Liver (tissue), 8 donors: ENCODE measurements at regions not wholly inside any gene's neighbourhood (a gene's known extent, or its start where the extent isn't known, plus 50 kb on each side); places are given as distances from the start of the nearest gene placed in this dataset.

Experiments used
- DNase-seq: peaks from one replicate; pipeline ENCODE4 v3.0.0-alpha.2; 2017; ENCODE audit warnings: low spot score
- H3K27ac ChIP-seq, 2 donors: one replicate each; pipeline ENCODE4 v1.7.0; 2013; ENCODE audit warnings: inconsistent platforms in 2 of 2, low read length in 2 of 2, control low read depth in 1 of 2, low read depth in 1 of 2, mild to moderate bottlenecking in 1 of 2
- H3K27me3 ChIP-seq, 4 donors: one replicate each; pipeline versions ENCODE4 v1.6.1 to v1.7.0; 2013; ENCODE audit warnings: low read length in 3 of 4, inconsistent platforms in 1 of 4, mild to moderate bottlenecking in 1 of 4, moderate library complexity in 1 of 4; ENCODE audit not compliant: control insufficient read depth in 4 of 4, insufficient read depth in 4 of 4
- H3K36me3 ChIP-seq, 4 donors: one replicate each; pipeline versions ENCODE4 v1.6.1 to v1.7.0; 2013; ENCODE audit warnings: low read length in 3 of 4, mild to moderate bottlenecking in 3 of 4, low read depth in 1 of 4, moderate library complexity in 1 of 4; ENCODE audit not compliant: control insufficient read depth in 4 of 4, insufficient read depth in 3 of 4
- H3K4me1 ChIP-seq, 4 donors: one replicate each; pipeline versions ENCODE4 v1.6.1 to v1.7.0; 2013; ENCODE audit warnings: low read length in 3 of 4, mild to moderate bottlenecking in 3 of 4, moderate library complexity in 1 of 4; ENCODE audit not compliant: control insufficient read depth in 4 of 4, insufficient read depth in 4 of 4
- H3K4me3 ChIP-seq, 3 donors: one replicate each; pipeline versions ENCODE4 v1.6.1 to v1.7.0; 2013; ENCODE audit warnings: low read length in 3 of 3, control low read depth in 1 of 3, low read depth in 1 of 3, mild to moderate bottlenecking in 1 of 3
- H3K9ac ChIP-seq, 2 donors: one replicate each; pipeline ENCODE4 v1.7.0; 2013; ENCODE audit warnings: low read length in 2 of 2, mild to moderate bottlenecking in 2 of 2, moderate library complexity in 2 of 2, control low read depth in 1 of 2, low read depth in 1 of 2
- H3K9me3 ChIP-seq, 4 donors: one replicate each; pipeline versions ENCODE4 v1.6.1 to v1.7.0; 2013; ENCODE audit warnings: low read length in 3 of 4; ENCODE audit not compliant: control insufficient read depth in 4 of 4
- ATF3 ChIP-seq: IDR thresholded peaks from 2 replicates; pipeline ENCODE4 v1.6.1; 2016; ENCODE audit warnings: antibody characterized with exemption
- EGR1 ChIP-seq, 2 donors: IDR thresholded peaks; 2 replicates each; pipeline ENCODE4 v1.6.1; 2016 to 2018; ENCODE audit warnings: antibody characterized with exemption in 2 of 2, low read depth in 2 of 2
- FOXA1 ChIP-seq: IDR thresholded peaks from 2 replicates; pipeline ENCODE4 v1.6.1; 2016; ENCODE audit warnings: antibody characterized with exemption
- FOXA2 ChIP-seq: IDR thresholded peaks from 2 replicates; pipeline ENCODE4 v1.6.1; 2016; ENCODE audit warnings: antibody characterized with exemption
- GABPA ChIP-seq, 2 donors: IDR thresholded peaks in 1 of 2; conservative IDR thresholded peaks in 1 of 2; 2 replicates each; pipeline ENCODE4 v1.6.1; 2016; ENCODE audit warnings: antibody characterized with exemption in 2 of 2, mild to moderate bottlenecking in 1 of 2, moderate library complexity in 1 of 2
- HNF4A ChIP-seq, 2 donors: conservative IDR thresholded peaks; 2 replicates each; pipeline ENCODE4 v1.6.1; 2016; ENCODE audit warnings: antibody characterized with exemption in 2 of 2, mild to moderate bottlenecking in 2 of 2
- JUND ChIP-seq, 2 donors: IDR thresholded peaks; 2 replicates each; pipeline ENCODE4 v1.6.1; 2016; ENCODE audit warnings: antibody characterized with exemption in 2 of 2
- NR2F2 ChIP-seq: IDR thresholded peaks from 2 replicates; pipeline ENCODE4 v1.6.1; 2016; ENCODE audit warnings: antibody characterized with exemption
- RAD21 ChIP-seq, 2 donors: IDR thresholded peaks; 2 replicates each; pipeline ENCODE4 v1.6.1; 2016; ENCODE audit warnings: antibody characterized with exemption in 2 of 2, mild to moderate bottlenecking in 2 of 2
- REST ChIP-seq: IDR thresholded peaks from 2 replicates; pipeline ENCODE4 v1.6.1; 2016; ENCODE audit warnings: antibody characterized with exemption, mild to moderate bottlenecking
- SP1 ChIP-seq: IDR thresholded peaks from 2 replicates; pipeline ENCODE4 v1.6.1; 2018; ENCODE audit warnings: antibody characterized with exemption, mild to moderate bottlenecking
- TAF1 ChIP-seq: conservative IDR thresholded peaks from 2 replicates; pipeline ENCODE4 v1.6.1; 2016; ENCODE audit warnings: antibody characterized with exemption, mild to moderate bottlenecking
- YY1 ChIP-seq: IDR thresholded peaks from 2 replicates; pipeline ENCODE4 v1.6.1; 2016; ENCODE audit warnings: antibody characterized with exemption, mild to moderate bottlenecking
- WGBS: extraction: QIAGEN DNeasy Blood & Tissue Kit; methylation state at CpG from one replicate; pipeline ENCODE4 v1.1.7; 2013; 5-methylcytosine and 5-hydroxymethylcytosine counted together
- TF ChIP-seq, protein P1 (sequence below): IDR thresholded peaks from 2 replicates; pipeline ENCODE4 v1.6.1; 2016; ENCODE audit warnings: antibody characterized with exemption
- TF ChIP-seq, protein P2 (sequence below): IDR thresholded peaks from 2 replicates; pipeline ENCODE4 v1.6.1; 2016; ENCODE audit warnings: antibody characterized with exemption
- TF ChIP-seq, protein P3 (sequence below): fragments of 150-350 bp; IDR thresholded peaks from 2 replicates; pipeline ENCODE4 v1.5.1; 2017; ENCODE audit warnings: improper control_type of control experiment, low read depth, low read length; ENCODE audit not compliant: missing input control
- donor health status: healthy.
- donor health status: healthy.
- donor health status: healthy.
- donor health status: healthy.
- donor health status: healthy.

DNA sequence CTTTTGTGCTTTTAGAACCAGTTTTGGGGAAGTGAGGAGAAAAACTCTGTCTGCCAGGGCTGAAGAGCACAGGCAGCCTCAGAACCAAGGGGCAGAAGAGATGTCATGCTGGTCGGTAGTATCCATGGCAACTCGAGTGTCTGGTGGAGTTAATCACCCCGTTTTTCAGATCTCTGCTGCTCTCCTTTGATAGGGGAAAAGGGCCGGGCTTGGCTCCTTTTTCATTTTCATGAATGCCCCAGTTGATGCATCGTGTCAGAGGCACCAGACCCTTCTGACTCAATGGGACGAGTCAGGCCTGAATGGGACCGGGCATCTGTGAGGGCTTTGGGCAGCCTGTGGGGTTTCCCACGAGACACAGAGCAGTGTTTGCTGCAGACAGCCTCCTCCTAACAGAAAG lies 304.6 kb downstream of the ABCC12 start:
- TF ChIP-seq ATF3 (no peak), FOXA1 (no peak), REST (no peak), YY1 (no peak), RAD21 (IDR thresholded peaks at IDR 0.05) (no peak), FOXA2 (no peak), JUND (IDR thresholded peaks at IDR 0.05) (no peak), HNF4A (conservative IDR thresholded peaks at IDR 0.05) (no peak), SP1 (no peak), NR2F2 (no peak), EGR1 (IDR thresholded peaks at IDR 0.05; ENCODE audit: low read depth in 2 of 2) (no peak), GABPA (IDR thresholded peaks at IDR 0.05 in 1 of 2, conservative IDR thresholded peaks at IDR 0.05 in 1 of 2) (no peak)
- TF ChIP-seq, protein P1, sequence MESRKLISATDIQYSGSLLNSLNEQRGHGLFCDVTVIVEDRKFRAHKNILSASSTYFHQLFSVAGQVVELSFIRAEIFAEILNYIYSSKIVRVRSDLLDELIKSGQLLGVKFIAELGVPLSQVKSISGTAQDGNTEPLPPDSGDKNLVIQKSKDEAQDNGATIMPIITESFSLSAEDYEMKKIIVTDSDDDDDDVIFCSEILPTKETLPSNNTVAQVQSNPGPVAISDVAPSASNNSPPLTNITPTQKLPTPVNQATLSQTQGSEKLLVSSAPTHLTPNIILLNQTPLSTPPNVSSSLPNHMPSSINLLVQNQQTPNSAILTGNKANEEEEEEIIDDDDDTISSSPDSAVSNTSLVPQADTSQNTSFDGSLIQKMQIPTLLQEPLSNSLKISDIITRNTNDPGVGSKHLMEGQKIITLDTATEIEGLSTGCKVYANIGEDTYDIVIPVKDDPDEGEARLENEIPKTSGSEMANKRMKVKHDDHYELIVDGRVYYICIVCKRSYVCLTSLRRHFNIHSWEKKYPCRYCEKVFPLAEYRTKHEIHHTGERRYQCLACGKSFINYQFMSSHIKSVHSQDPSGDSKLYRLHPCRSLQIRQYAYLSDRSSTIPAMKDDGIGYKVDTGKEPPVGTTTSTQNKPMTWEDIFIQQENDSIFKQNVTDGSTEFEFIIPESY = no peak
- TF ChIP-seq, protein P2, sequence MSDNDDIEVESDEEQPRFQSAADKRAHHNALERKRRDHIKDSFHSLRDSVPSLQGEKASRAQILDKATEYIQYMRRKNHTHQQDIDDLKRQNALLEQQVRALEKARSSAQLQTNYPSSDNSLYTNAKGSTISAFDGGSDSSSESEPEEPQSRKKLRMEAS = no peak
- TF ChIP-seq, protein P3, sequence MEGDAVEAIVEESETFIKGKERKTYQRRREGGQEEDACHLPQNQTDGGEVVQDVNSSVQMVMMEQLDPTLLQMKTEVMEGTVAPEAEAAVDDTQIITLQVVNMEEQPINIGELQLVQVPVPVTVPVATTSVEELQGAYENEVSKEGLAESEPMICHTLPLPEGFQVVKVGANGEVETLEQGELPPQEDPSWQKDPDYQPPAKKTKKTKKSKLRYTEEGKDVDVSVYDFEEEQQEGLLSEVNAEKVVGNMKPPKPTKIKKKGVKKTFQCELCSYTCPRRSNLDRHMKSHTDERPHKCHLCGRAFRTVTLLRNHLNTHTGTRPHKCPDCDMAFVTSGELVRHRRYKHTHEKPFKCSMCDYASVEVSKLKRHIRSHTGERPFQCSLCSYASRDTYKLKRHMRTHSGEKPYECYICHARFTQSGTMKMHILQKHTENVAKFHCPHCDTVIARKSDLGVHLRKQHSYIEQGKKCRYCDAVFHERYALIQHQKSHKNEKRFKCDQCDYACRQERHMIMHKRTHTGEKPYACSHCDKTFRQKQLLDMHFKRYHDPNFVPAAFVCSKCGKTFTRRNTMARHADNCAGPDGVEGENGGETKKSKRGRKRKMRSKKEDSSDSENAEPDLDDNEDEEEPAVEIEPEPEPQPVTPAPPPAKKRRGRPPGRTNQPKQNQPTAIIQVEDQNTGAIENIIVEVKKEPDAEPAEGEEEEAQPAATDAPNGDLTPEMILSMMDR = no peak
- H3K27me3 ChIP-seq = peaks cover 0 to 3% (median 0%) of the 10 kb centered on the region in 4 donors
- no peaks in the 10 kb centered on the region for H3K9me3 ChIP-seq
- no peaks in the 10 kb centered on the region for H3K36me3 ChIP-seq
- H3K4me3 ChIP-seq = no peak overlapping the region
- H3K9ac ChIP-seq = no peak overlapping the region
- DNase-seq = no peak
- H3K27ac ChIP-seq = no peak overlapping the region
- no peaks in the 10 kb centered on the region for H3K4me1 ChIP-seq
- 60% methylated on average over 8 of the region's 8 CpGs for WGBS

GRCh38 chr16:47849736-47850135 lies 306.1 kb downstream of the ABCC12 start:
- DNase-seq = no peak
- no peak for TF ChIP-seq TAF1
- Histone ChIP-seq H3K27ac (no peak overlapping the region), H3K27me3 (peaks cover 0 to 3% (median 0%) of the 10 kb centered on the region in 4 donors), H3K4me1 (no peaks in the 10 kb centered on the region), H3K4me3 (no peak overlapping the region), H3K9me3 (no peaks in the 10 kb centered on the region), H3K9ac (no peak overlapping the region), H3K36me3 (no peaks in the 10 kb centered on the region)
- 71% methylated on average over 5 of the region's 5 CpGs for WGBS
